ENCODE measurements at regions not wholly inside any gene's neighbourhood (a gene's known extent, or its start where the extent isn't known, plus 50 kb on each side); places are given as distances from the start of the nearest gene placed in this dataset.

DNA sequence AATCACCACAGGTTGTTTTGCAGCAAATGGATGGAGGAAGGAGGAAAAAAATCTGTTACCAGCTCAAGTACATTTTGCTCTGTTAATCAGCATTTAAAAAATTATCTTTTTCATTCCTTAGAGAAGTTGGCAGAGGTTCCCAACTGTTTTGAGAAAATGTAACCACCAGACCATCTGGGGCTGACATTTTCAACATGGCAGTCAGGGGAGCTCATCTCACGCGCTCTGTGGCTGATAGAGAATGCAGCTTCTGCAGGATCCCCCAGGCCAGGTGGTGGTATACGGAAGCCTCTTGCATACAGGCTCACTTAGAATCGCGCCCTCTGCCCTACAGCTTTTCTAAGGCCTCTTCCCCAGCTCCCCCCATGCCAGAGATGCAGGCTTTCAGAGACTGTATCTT lies 68.0 kb upstream of the OPCML start:
- H3K9me3 Mint-ChIP-seq = peaks cover 8% of the 10 kb centered on the region
- ATAC-seq (no peak), DNase-seq (ENCODE audit: low spot score in 2 of 2) (no peak)
- no peaks in the 10 kb centered on the region for H3K4me1 Mint-ChIP-seq
- H3K4me3 Mint-ChIP-seq = no peak overlapping the region
- H3K36me3 Mint-ChIP-seq = no peaks in the 10 kb centered on the region
- no peak overlapping the region for H3K27ac Mint-ChIP-seq

DNA sequence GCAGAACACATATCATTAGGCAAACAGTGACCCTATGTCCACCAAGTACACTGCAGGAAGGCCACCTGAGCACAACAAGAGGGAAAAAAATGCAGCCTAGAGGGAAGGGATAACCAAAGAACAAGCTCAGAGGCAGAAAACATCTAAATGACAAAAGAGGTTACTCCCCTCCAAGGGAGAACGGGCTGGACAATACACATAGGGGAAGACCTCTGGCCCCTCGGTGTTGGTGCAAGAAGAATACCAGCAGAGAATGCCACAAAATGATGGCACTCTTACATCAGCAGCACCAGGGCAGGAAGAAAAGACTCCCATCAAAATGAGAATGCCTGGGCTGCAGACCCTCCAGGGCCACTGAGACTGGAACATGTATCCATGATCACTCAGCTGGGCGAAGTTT lies 66.6 kb upstream of the OPCML start:
- H3K9me3 Mint-ChIP-seq = peaks cover 8% of the 10 kb centered on the region

DNA sequence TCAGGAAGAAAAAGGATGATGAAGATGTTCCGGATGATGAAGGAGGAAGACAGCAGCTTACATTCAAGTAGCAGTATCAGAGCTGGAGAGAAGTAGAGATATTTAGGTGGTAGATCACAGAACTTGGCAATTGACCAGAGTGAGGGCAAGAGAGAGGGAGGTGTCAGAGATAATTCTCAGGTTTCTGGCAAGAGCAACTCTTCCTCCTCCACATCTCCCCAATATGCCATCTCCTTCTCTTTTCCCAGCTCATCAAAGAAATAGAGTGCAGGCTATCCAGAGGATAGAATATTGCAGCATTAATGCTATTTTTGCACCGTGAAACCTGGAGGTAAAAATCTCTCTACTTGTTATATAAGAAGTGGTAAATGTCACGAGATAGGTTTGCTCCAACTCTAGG lies 64.9 kb upstream of the OPCML start:
- no peak overlapping the region for H3K27ac Mint-ChIP-seq
- H3K4me3 Mint-ChIP-seq = no peak overlapping the region
- H3K9me3 Mint-ChIP-seq = peaks cover 11% of the 10 kb centered on the region
- no peaks in the 10 kb centered on the region for H3K4me1 Mint-ChIP-seq
- DNase-seq (ENCODE audit: low spot score in 2 of 2) = no peak
- no peaks in the 10 kb centered on the region for H3K36me3 Mint-ChIP-seq
- ATAC-seq = no peak

More for the DNA sequence above, 66.6 kb upstream of the OPCML start:
- ATAC-seq = no peak
- no peaks in the 10 kb centered on the region for H3K36me3 Mint-ChIP-seq
- no peak for DNase-seq (ENCODE audit: low spot score in 2 of 2)
- no peaks in the 10 kb centered on the region for H3K4me1 Mint-ChIP-seq
- no peak overlapping the region for H3K27ac Mint-ChIP-seq
- no peak overlapping the region for H3K4me3 Mint-ChIP-seq

DNA sequence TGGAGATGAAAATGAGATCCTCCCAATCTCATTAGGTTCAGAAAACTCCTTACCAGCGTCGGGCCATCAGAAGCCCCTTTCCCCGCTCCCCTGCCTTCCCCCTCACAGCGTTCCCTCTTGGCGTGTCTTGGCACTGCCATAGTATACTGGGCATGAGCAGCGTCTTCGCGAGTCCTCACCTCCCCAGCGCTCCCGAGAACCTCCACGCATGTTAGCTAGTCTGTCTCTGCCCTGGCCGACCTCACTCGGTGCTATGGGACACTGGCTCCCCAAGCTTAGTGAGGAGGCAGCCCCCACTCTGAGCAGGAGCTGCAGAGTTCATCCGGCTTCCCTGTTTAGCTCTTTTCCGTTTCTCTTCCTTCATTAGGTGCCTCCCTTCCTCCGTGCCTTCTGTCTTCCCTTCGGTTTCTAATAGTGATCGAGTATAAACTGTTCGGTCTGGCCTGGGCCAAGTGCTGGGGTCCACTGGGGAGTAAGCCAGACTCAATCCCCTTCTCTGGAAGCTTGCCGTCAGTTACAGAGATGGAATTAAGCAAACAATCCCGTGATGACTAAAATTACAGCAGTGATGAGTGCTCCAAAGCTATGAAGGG lies 63.8 kb upstream of the OPCML start:
- Mint-ChIP-seq H3K36me3 (no peaks in the 10 kb centered on the region), H3K9me3 (peaks cover 8% of the 10 kb centered on the region), H3K4me1 (no peaks in the 10 kb centered on the region), H3K27ac (no peak overlapping the region), H3K4me3 (no peak overlapping the region)
- ATAC-seq = no peak
- DNase-seq (ENCODE audit: low spot score in 2 of 2) = no peak

DNA sequence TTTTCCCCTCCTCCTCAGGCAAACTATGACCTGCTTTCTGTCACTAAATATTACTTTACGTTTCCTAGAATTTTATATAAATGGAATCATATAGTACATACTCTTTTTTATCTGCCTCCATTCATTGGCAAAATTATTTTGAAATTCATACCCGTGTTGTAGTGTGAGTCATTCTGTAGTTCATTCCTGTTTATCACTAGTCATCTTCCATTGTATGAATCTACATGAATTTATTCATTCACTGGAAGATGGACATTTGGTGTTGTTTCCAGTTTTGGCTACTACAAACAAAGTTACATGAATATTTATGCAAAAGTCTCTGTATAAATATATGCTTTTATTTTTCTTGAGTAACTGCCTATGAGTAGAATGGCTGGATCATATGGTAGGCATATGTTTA lies 60.7 kb upstream of the OPCML start:
- Mint-ChIP-seq H3K36me3 (no peaks in the 10 kb centered on the region), H3K27ac (no peak overlapping the region), H3K4me1 (no peaks in the 10 kb centered on the region), H3K9me3 (peaks cover 10% of the 10 kb centered on the region), H3K4me3 (no peak overlapping the region)
- ATAC-seq (no peak), DNase-seq (ENCODE audit: low spot score in 2 of 2) (no peak)

DNA sequence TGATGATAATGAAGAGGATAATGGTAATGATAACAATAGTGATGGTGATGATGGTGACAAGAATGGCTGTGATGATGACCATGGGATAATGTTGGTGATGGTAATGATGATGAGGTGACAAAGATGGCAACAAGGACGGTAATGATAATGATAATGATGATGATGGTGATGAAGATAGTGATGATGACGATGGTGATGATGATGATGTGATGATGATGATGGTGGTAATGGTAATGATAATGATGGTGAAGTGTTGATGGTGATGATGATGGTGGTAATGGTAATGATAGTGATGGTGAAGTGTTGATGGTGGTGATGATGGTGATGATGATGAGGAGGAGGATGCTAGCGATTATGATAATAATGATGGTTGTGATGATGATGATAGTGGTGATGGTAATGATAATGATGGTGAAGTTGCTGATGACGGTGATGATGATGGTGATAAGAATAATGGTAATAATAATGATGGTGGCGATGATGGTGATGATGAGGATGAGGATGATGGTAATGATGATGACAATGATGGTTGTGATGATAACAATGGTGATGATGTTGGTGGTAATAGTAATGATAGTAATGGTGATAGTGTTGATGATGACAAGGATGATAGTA lies 54.7 kb upstream of the OPCML start:
- H3K27ac Mint-ChIP-seq = no peak overlapping the region
- no peak for ATAC-seq
- H3K4me1 Mint-ChIP-seq = no peaks in the 10 kb centered on the region

DNA sequence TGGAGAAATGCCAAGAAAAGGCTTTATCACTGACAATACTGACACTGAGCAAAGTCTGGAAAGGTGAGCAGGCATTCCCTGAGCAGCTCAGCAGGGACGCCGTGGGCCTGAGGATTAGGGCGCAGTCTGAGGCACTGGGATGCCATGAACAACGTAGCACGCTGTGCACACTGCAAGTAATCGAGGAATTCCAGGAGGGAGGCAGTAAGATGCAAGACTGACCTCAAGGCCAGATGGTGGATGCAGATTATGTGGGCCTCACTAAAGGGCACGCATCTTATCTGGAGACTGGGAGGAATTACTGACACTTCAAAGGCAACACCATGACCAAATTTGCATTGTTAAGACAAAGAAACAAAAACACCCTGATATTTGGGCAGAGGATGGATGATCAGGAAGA lies 50.4 kb upstream of the OPCML start:
- ATAC-seq (no peak), DNase-seq (ENCODE audit: low spot score in 2 of 2) (no peak)
- H3K4me1 Mint-ChIP-seq = no peaks in the 10 kb centered on the region
- H3K36me3 Mint-ChIP-seq = no peaks in the 10 kb centered on the region
- no peak overlapping the region for H3K4me3 Mint-ChIP-seq
- H3K27ac Mint-ChIP-seq = no peak overlapping the region
- peaks cover 2% of the 10 kb centered on the region for H3K9me3 Mint-ChIP-seq

More for the DNA sequence above, 54.7 kb upstream of the OPCML start:
- no peaks in the 10 kb centered on the region for H3K36me3 Mint-ChIP-seq
- DNase-seq (ENCODE audit: low spot score in 2 of 2) = no peak
- H3K9me3 Mint-ChIP-seq = peaks cover 2% of the 10 kb centered on the region
- H3K4me3 Mint-ChIP-seq = no peak overlapping the region

DNA sequence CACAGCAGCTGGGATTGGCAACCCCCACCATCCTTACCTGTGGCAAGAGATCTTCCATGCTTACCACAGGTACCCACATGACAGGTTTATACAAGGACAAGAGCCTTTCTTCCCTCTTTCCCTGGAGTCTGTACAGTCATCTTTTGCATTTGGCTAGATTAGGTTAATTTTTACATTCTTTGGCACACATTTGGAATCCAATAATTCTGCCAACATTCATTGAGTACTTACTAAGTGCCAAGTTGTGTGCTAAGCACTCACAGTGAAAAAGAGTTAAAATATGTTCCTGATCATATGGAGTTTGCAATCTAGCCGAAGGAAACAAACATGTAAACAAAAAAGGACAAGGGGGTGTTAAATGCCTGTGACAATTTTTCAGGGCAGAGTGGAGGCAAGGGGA lies 50.0 kb upstream of the OPCML start:
- DNase-seq (ENCODE audit: low spot score in 2 of 2) (no peak), ATAC-seq (no peak)
- Mint-ChIP-seq H3K4me1 (no peaks in the 10 kb centered on the region), H3K36me3 (no peaks in the 10 kb centered on the region), H3K4me3 (no peak overlapping the region), H3K27ac (no peak overlapping the region), H3K9me3 (peaks cover 2% of the 10 kb centered on the region)

Measured in stimulated activated effector memory CD8-positive, alpha-beta T cell treated with anti-CD3 and anti-CD28 coated beads, Interleukin-12 subunit alpha, Interleukin-12 subunit beta, amount 100 ng/mL, for 72 hours (primary cell).